OCI-LY1 (cell line): ENCODE measurements at regions not wholly inside any gene's neighbourhood (a gene's known extent, or its start where the extent isn't known, plus 50 kb on each side); places are given as distances from the start of the nearest gene placed in this dataset.
"Not testable (repeated sequence)": the region's sequence is repeated elsewhere in the genome, so short reads cannot be mapped to it uniquely, and the experiment has no call there.

Source experiments
- EZH2 ChIP-seq: fragments of 200-600 bp; sonication (generic), shearing (Covaris generic); IDR thresholded peaks from 2 replicates; pipeline ENCODE4 v1.8.0; 2017; ENCODE audit warnings: borderline replicate concordance, mixed run types, mild to moderate bottlenecking, antibody characterized with exemption, low read length, moderate library complexity, mixed read lengths
- TF ChIP-seq, protein P1 (sequence below): fragments of 200-600 bp; sonication (generic), shearing (Covaris generic); IDR thresholded peaks from 2 replicates; pipeline ENCODE4 v1.5.1; 2017; ENCODE audit warnings: mild to moderate bottlenecking, antibody characterized with exemption, low read length, moderate library complexity, mixed read lengths

DNA sequence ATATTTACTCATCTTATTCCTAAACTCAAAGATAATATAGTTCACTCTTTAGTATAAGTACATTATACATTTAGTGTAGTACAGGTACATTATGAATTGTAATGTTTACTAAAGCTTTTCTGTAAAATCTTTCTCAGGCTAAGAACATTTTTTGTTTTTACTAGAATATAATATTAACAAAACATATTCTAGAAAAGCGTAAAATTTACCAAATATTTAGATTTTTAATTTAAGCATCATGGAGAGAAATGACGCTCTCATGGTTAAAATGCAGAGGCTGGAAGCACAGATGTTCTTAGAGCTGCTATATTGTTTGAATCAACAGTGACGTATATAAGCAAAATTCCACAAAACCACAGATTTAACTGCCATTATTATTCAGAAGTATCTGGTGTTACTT, 54.7 kb upstream of the NBPF15 start:
- TF ChIP-seq, protein P1, sequence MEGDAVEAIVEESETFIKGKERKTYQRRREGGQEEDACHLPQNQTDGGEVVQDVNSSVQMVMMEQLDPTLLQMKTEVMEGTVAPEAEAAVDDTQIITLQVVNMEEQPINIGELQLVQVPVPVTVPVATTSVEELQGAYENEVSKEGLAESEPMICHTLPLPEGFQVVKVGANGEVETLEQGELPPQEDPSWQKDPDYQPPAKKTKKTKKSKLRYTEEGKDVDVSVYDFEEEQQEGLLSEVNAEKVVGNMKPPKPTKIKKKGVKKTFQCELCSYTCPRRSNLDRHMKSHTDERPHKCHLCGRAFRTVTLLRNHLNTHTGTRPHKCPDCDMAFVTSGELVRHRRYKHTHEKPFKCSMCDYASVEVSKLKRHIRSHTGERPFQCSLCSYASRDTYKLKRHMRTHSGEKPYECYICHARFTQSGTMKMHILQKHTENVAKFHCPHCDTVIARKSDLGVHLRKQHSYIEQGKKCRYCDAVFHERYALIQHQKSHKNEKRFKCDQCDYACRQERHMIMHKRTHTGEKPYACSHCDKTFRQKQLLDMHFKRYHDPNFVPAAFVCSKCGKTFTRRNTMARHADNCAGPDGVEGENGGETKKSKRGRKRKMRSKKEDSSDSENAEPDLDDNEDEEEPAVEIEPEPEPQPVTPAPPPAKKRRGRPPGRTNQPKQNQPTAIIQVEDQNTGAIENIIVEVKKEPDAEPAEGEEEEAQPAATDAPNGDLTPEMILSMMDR: not testable (repeated sequence)
- not testable (repeated sequence) for TF ChIP-seq EZH2
